BLaER1 treated with 17β-estradiol and CSF1 and Interleukin-3, amounts not matched to agents 10 nM and 100 nM (cell line): ENCODE measurements at regions not wholly inside any gene's neighbourhood (a gene's known extent, or its start where the extent isn't known, plus 50 kb on each side); places are given as distances from the start of the nearest gene placed in this dataset.

ENCODE experiments used
- H3K27ac ChIP-seq, 11 experiments: shearing (Covaris generic); formaldehyde crosslinking; 2 replicates each; pipeline ENCODE4 v1.8.1; 2022
- H3K27me3 ChIP-seq, 11 experiments: shearing (Covaris generic); formaldehyde crosslinking; 2 replicates each; pipeline ENCODE4 v1.8.1; 2022
- H3K36me3 ChIP-seq, 11 experiments: shearing (Covaris generic); formaldehyde crosslinking; 2 replicates each; pipeline ENCODE4 v1.8.1; 2022
- H3K4me1 ChIP-seq, 10 experiments: shearing (Covaris generic); formaldehyde crosslinking; 2 replicates each; pipeline ENCODE4 v1.8.1; 2022
- H3K4me2 ChIP-seq, 11 experiments: shearing (Covaris generic); formaldehyde crosslinking; 2 replicates each; pipeline ENCODE4 v1.8.1; 2022
- H3K4me3 ChIP-seq, 10 experiments: shearing (Covaris generic); formaldehyde crosslinking; 2 replicates each; pipeline ENCODE4 v1.8.1; 2022
- H3K9ac ChIP-seq, 11 experiments: shearing (Covaris generic); formaldehyde crosslinking; 2 replicates each; pipeline ENCODE4 v1.8.1; 2022
- H3K9me3 ChIP-seq, 11 experiments: shearing (Covaris generic); formaldehyde crosslinking; replicated peaks in 1 of 11; 2 replicates each; pipeline ENCODE4 v1.8.1; 2022
- H4K20me1 ChIP-seq, 11 experiments: shearing (Covaris generic); formaldehyde crosslinking; 2 replicates each; pipeline ENCODE4 v1.8.1; 2022
- Cebpa-rat ChIP-seq, 11 experiments: shearing (Covaris generic); IDR thresholded peaks; 2 replicates each; pipeline ENCODE4 v1.8.1; 2022

GRCh38 chr3:24608701-24609390 is 114.2 kb upstream of the THRB start:
- H3K36me3 ChIP-seq: no peaks in the 10 kb centered on the region
- H3K4me2 ChIP-seq: no peak overlapping the region
- H4K20me1 ChIP-seq: no peaks in the 10 kb centered on the region
- TF ChIP-seq Cebpa-rat (IDR thresholded peaks at IDR 0.05): no peak
- H3K27me3 ChIP-seq: no peaks in the 10 kb centered on the region
- no peak overlapping the region for H3K9ac ChIP-seq
- no peak overlapping the region for H3K4me3 ChIP-seq
- H3K27ac ChIP-seq: no peak overlapping the region
- no peaks in the 10 kb centered on the region for H3K4me1 ChIP-seq
- H3K9me3 ChIP-seq: no peaks in the 10 kb centered on the region

- TF ChIP-seq Cebpa-rat (IDR thresholded peaks at IDR 0.05): no peak
- Histone ChIP-seq H3K27me3 (no peaks in the 10 kb centered on the region), H3K9ac (no peak overlapping the region), H3K4me2 (no peak overlapping the region), H3K36me3 (no peaks in the 10 kb centered on the region), H4K20me1 (no peaks in the 10 kb centered on the region), H3K9me3 (no peaks in the 10 kb centered on the region), H3K27ac (no peak overlapping the region), H3K4me1 (no peaks in the 10 kb centered on the region), H3K4me3 (no peak overlapping the region)
Observed at GRCh38 chr3:24614359-24614758, 119.7 kb upstream of the THRB start.

- Histone ChIP-seq H3K27me3 (no peaks in the 10 kb centered on the region), H4K20me1 (no peaks in the 10 kb centered on the region), H3K9ac (no peak overlapping the region), H3K4me3 (no peak overlapping the region), H3K4me1 (no peaks in the 10 kb centered on the region), H3K36me3 (no peaks in the 10 kb centered on the region), H3K4me2 (no peak overlapping the region), H3K27ac (no peak overlapping the region), H3K9me3 (no peaks in the 10 kb centered on the region)
- no peak for TF ChIP-seq Cebpa-rat (IDR thresholded peaks at IDR 0.05)
Observed at GRCh38 chr3:24615177-24615576, 120.5 kb upstream of the THRB start.

- no peak for TF ChIP-seq Cebpa-rat (IDR thresholded peaks at IDR 0.05)
- H3K36me3 ChIP-seq: no peaks in the 10 kb centered on the region
- H4K20me1 ChIP-seq: no peaks in the 10 kb centered on the region
- H3K4me2 ChIP-seq: no peak overlapping the region
- H3K27ac ChIP-seq: no peak overlapping the region
- no peak overlapping the region for H3K4me3 ChIP-seq
- H3K9ac ChIP-seq: no peak overlapping the region
- H3K27me3 ChIP-seq: no peaks in the 10 kb centered on the region
- H3K4me1 ChIP-seq: no peaks in the 10 kb centered on the region
- no peaks in the 10 kb centered on the region for H3K9me3 ChIP-seq
Observed at GRCh38 chr3:24616110-24616829, 121.6 kb upstream of the THRB start.

GRCh38 chr3:24622138-24622537 is 127.5 kb upstream of the THRB start:
- Histone ChIP-seq H3K4me1 (peaks cover 0 to 9% (median 0%) of the 10 kb centered on the region in 10 experiments; a peak in 5 of 20 replicates), H3K4me2 (no peak overlapping the region), H3K9me3 (no peaks in the 10 kb centered on the region; a peak in 1 of 22 replicates), H3K9ac (no peak overlapping the region), H3K36me3 (no peaks in the 10 kb centered on the region), H4K20me1 (no peaks in the 10 kb centered on the region), H3K27ac (no peak overlapping the region), H3K4me3 (no peak overlapping the region), H3K27me3 (no peaks in the 10 kb centered on the region)
- no peak for TF ChIP-seq Cebpa-rat (IDR thresholded peaks at IDR 0.05)

- H3K27me3 ChIP-seq: no peaks in the 10 kb centered on the region
- no peaks in the 10 kb centered on the region for H3K36me3 ChIP-seq
- TF ChIP-seq Cebpa-rat (IDR thresholded peaks at IDR 0.05): no peak
- H3K9ac ChIP-seq: no peak overlapping the region
- H4K20me1 ChIP-seq: no peaks in the 10 kb centered on the region
- H3K4me2 ChIP-seq: peak overlapping the region in 2 of 11 experiments; percentile 30 to 31; a peak in 2 of 22 replicates
- H3K4me1 ChIP-seq: peaks cover 0 to 9% (median 0%) of the 10 kb centered on the region in 10 experiments; a peak in 5 of 20 replicates
- no peak overlapping the region for H3K4me3 ChIP-seq
- H3K9me3 ChIP-seq: no peaks in the 10 kb centered on the region; a peak in 1 of 22 replicates
- no peak overlapping the region for H3K27ac ChIP-seq
Observed at GRCh38 chr3:24622696-24623225, 128.1 kb upstream of the THRB start.

GRCh38 chr3:24623657-24624056 is 129.0 kb upstream of the THRB start:
- H3K4me2 ChIP-seq: no peak overlapping the region
- no peak for TF ChIP-seq Cebpa-rat (IDR thresholded peaks at IDR 0.05)
- no peaks in the 10 kb centered on the region for H3K27me3 ChIP-seq
- no peak overlapping the region for H3K27ac ChIP-seq
- H3K9me3 ChIP-seq: no peaks in the 10 kb centered on the region; a peak in 1 of 22 replicates
- H3K9ac ChIP-seq: no peak overlapping the region
- H3K4me1 ChIP-seq: peaks cover 0 to 9% (median 0%) of the 10 kb centered on the region in 10 experiments; a peak in 5 of 20 replicates
- H3K36me3 ChIP-seq: no peaks in the 10 kb centered on the region
- H3K4me3 ChIP-seq: no peak overlapping the region
- H4K20me1 ChIP-seq: no peaks in the 10 kb centered on the region

- no peak overlapping the region for H3K4me2 ChIP-seq
- no peak for TF ChIP-seq Cebpa-rat (IDR thresholded peaks at IDR 0.05)
- H3K27ac ChIP-seq: no peak overlapping the region
- H3K4me1 ChIP-seq: peaks cover 0 to 9% (median 0%) of the 10 kb centered on the region in 10 experiments; a peak in 5 of 20 replicates
- H3K4me3 ChIP-seq: no peak overlapping the region
- no peaks in the 10 kb centered on the region for H3K36me3 ChIP-seq
- no peaks in the 10 kb centered on the region for H3K27me3 ChIP-seq
- no peaks in the 10 kb centered on the region for H4K20me1 ChIP-seq
- no peaks in the 10 kb centered on the region; a peak in 1 of 22 replicates for H3K9me3 ChIP-seq
- H3K9ac ChIP-seq: no peak overlapping the region
Observed at GRCh38 chr3:24624938-24625681, 130.5 kb upstream of the THRB start.
